ENCODE measurements at regions not wholly inside any gene's neighbourhood (a gene's known extent, or its start where the extent isn't known, plus 50 kb on each side); places are given as distances from the start of the nearest gene placed in this dataset.

DNA sequence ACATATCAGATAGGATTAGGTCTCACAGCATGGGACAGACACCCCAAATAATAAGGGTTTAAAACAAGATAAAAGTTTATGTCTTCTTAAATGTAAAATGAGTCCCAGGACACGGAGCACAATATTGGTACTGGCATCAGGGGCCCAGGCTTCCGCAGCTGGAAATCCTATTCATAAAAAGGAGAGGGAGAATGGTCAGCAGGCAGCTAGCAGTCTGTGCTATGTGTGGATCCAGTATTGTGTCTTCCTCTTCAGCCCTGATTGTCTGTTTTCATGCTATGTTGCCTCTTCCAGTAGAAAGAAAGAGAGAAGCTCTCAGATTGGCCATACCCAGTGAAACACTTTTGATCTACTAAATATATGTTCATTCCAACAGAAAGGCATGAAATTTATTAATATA lies 319.3 kb upstream of the SLCO3A1 start:
- Mint-ChIP-seq H3K4me1 (peaks cover 35% of the 10 kb centered on the region), H3K36me3 (ENCODE audit: low read depth) (no peaks in the 10 kb centered on the region), H3K27ac (no peak overlapping the region), H3K9me3 (no peaks in the 10 kb centered on the region), H3K4me3 (no peak overlapping the region), H3K27me3 (ENCODE audit: low read depth, poor library complexity) (no peaks in the 10 kb centered on the region)
- DNase-seq: no peak
- TF ChIP-seq CTCF (IDR thresholded peaks at IDR 0.05): no peak

GRCh38 chr15:91534976-91535375 lies 318.5 kb upstream of the SLCO3A1 start:
- Mint-ChIP-seq H3K27me3 (ENCODE audit: low read depth, poor library complexity) (no peaks in the 10 kb centered on the region), H3K27ac (no peak overlapping the region), H3K9me3 (no peaks in the 10 kb centered on the region), H3K4me1 (peaks cover 29% of the 10 kb centered on the region), H3K4me3 (no peak overlapping the region), H3K36me3 (ENCODE audit: low read depth) (no peaks in the 10 kb centered on the region)
- no peak for DNase-seq
- no peak for TF ChIP-seq CTCF (IDR thresholded peaks at IDR 0.05)

- H3K27me3 Mint-ChIP-seq (ENCODE audit: low read depth, poor library complexity): no peaks in the 10 kb centered on the region
- peaks cover 34% of the 10 kb centered on the region for H3K4me1 Mint-ChIP-seq
- H3K36me3 Mint-ChIP-seq (ENCODE audit: low read depth): no peaks in the 10 kb centered on the region
- DNase-seq: no peak
- TF ChIP-seq CTCF (IDR thresholded peaks at IDR 0.05): no peak
- no peaks in the 10 kb centered on the region for H3K9me3 Mint-ChIP-seq
- H3K4me3 Mint-ChIP-seq: no peak overlapping the region
- H3K27ac Mint-ChIP-seq: no peak overlapping the region
Measured at GRCh38 chr15:91535856-91536500, 317.5 kb upstream of the SLCO3A1 start.

- no peaks in the 10 kb centered on the region for H3K27me3 Mint-ChIP-seq (ENCODE audit: low read depth, poor library complexity)
- H3K4me1 Mint-ChIP-seq: peaks cover 43% of the 10 kb centered on the region
- H3K9me3 Mint-ChIP-seq: no peaks in the 10 kb centered on the region
- DNase-seq: no peak
- H3K36me3 Mint-ChIP-seq (ENCODE audit: low read depth): no peaks in the 10 kb centered on the region
- TF ChIP-seq CTCF (IDR thresholded peaks at IDR 0.05): no peak
- no peak overlapping the region for H3K4me3 Mint-ChIP-seq
- no peak overlapping the region for H3K27ac Mint-ChIP-seq
Measured at GRCh38 chr15:91537856-91538255, 315.7 kb upstream of the SLCO3A1 start.

- TF ChIP-seq CTCF (IDR thresholded peaks at IDR 0.05): no peak
- H3K27ac Mint-ChIP-seq: no peak overlapping the region
- peaks cover 43% of the 10 kb centered on the region for H3K4me1 Mint-ChIP-seq
- no peak overlapping the region for H3K4me3 Mint-ChIP-seq
- H3K36me3 Mint-ChIP-seq (ENCODE audit: low read depth): no peaks in the 10 kb centered on the region
- H3K9me3 Mint-ChIP-seq: no peaks in the 10 kb centered on the region
- DNase-seq: no peak
- H3K27me3 Mint-ChIP-seq (ENCODE audit: low read depth, poor library complexity): no peaks in the 10 kb centered on the region
Measured at GRCh38 chr15:91538782-91539181, 314.7 kb upstream of the SLCO3A1 start.

GRCh38 chr15:91541286-91541685 lies 312.2 kb upstream of the SLCO3A1 start:
- peaks cover 43% of the 10 kb centered on the region for H3K4me1 Mint-ChIP-seq
- no peak overlapping the region for H3K27ac Mint-ChIP-seq
- H3K9me3 Mint-ChIP-seq: no peaks in the 10 kb centered on the region
- H3K27me3 Mint-ChIP-seq (ENCODE audit: low read depth, poor library complexity): peaks cover 3% of the 10 kb centered on the region
- no peak for DNase-seq
- H3K4me3 Mint-ChIP-seq: no peak overlapping the region
- no peak for TF ChIP-seq CTCF (IDR thresholded peaks at IDR 0.05)
- no peaks in the 10 kb centered on the region for H3K36me3 Mint-ChIP-seq (ENCODE audit: low read depth)
